Tibial artery (tissue), 4 donors: ENCODE measurements at regions not wholly inside any gene's neighbourhood (a gene's known extent, or its start where the extent isn't known, plus 50 kb on each side); places are given as distances from the start of the nearest gene placed in this dataset.
"Not testable (repeated sequence)": the region's sequence is repeated elsewhere in the genome, so short reads cannot be mapped to it uniquely, and the experiment has no call there.

Experiments used
- DNase-seq, 2 donors: peaks; one replicate each; pipeline ENCODE4 v3.0.0-alpha.2; 2019
- H3K27ac ChIP-seq, 2 donors: fragments of 200-600 bp; sonication (generic) in 1 of 2; 1 replicate in 1 of 2; 2 replicates in 1 of 2; pipeline ENCODE4 v1.5.1; 2018 to 2019; ENCODE audit warnings: mild to moderate bottlenecking in 1 of 2
- H3K27me3 ChIP-seq, 2 donors: fragments of 200-600 bp; sonication (generic) in 1 of 2; one replicate each; pipeline versions ENCODE4 v1.5.1 to v1.6.0; 2016 to 2019
- H3K36me3 ChIP-seq, 3 donors: fragments of 200-600 bp; sonication (generic) in 2 of 3; one replicate each; pipeline ENCODE4 v1.5.1; 2016 to 2019; ENCODE audit warnings: mild to moderate bottlenecking in 2 of 3
- H3K4me1 ChIP-seq, 4 donors: fragments of 200-600 bp; sonication (generic) in 2 of 4; 1 replicate in 3 of 4; 2 replicates in 1 of 4; pipeline ENCODE4 v1.5.1; 2016 to 2019
- H3K4me3 ChIP-seq, 2 donors: fragments of 200-600 bp; sonication (generic) in 1 of 2; 1 replicate in 1 of 2; 2 replicates in 1 of 2; pipeline ENCODE4 v1.5.1; 2018 to 2019; ENCODE audit warnings: mild to moderate bottlenecking in 2 of 2
- H3K9me3 ChIP-seq, 3 donors: fragments of 200-600 bp; sonication (generic) in 1 of 3; one replicate each; pipeline ENCODE4 v1.5.1; 2016 to 2019
- CTCF ChIP-seq, 2 experiments: fragments of 200-600 bp in 1 of 2; fragments of 450-650 bp in 1 of 2; IDR thresholded peaks; one replicate each; pipeline ENCODE4 v1.5.1; 2017 to 2019; ENCODE audit warnings: antibody characterized with exemption in 2 of 2, mild to moderate bottlenecking in 1 of 2, moderate library complexity in 1 of 2
- intact Hi-C: fragments of 100-400 bp; cut with DNase I; formaldehyde crosslinking; loops from one replicate; pipeline ENCODE4 v1.15.0; 2023; ENCODE audit warnings: low total_unique reads

GRCh38 chr21:17118638-17119384 lies 394.0 kb upstream of the CXADR start:
- Histone ChIP-seq H3K4me3 (no peak overlapping the region), H3K27me3 (no peaks in the 10 kb centered on the region), H3K27ac (no peak overlapping the region), H3K36me3 (no peaks in the 10 kb centered on the region), H3K4me1 (no peaks in the 10 kb centered on the region), H3K9me3 (no peaks in the 10 kb centered on the region)
- TF ChIP-seq CTCF (IDR thresholded peaks at IDR 0.05): no peak
- intact Hi-C loops: no loop called here
- peak in 1 of 2 donors; percentile 59 for DNase-seq

- Histone ChIP-seq H3K9me3 (no peaks in the 10 kb centered on the region), H3K4me3 (no peak overlapping the region), H3K27me3 (no peaks in the 10 kb centered on the region), H3K4me1 (no peaks in the 10 kb centered on the region), H3K36me3 (no peaks in the 10 kb centered on the region), H3K27ac (no peak overlapping the region)
- intact Hi-C loops: no loop called here
- no peak for DNase-seq
- no peak for TF ChIP-seq CTCF (IDR thresholded peaks at IDR 0.05)
These were observed 393.2 kb upstream of the CXADR start for GRCh38 chr21:17119466-17120297.

- H3K27me3 ChIP-seq, H3K9me3 ChIP-seq, DNase-seq, H3K4me3 ChIP-seq, intact Hi-C loops, H3K36me3 ChIP-seq, H3K27ac ChIP-seq: not testable (repeated sequence)
- peaks cover 0 to 12% (median 0%) of the 10 kb centered on the region in 4 donors for H3K4me1 ChIP-seq
These were observed 385.4 kb upstream of the CXADR start for GRCh38 chr21:17127395-17127794.

- Histone ChIP-seq H3K27ac (no peak overlapping the region), H3K9me3 (peaks cover 0 to 1% (median 0%) of the 10 kb centered on the region in 3 donors), H3K36me3 (no peaks in the 10 kb centered on the region), H3K27me3 (no peaks in the 10 kb centered on the region), H3K4me1 (peaks cover 0 to 12% (median 0%) of the 10 kb centered on the region in 4 donors), H3K4me3 (no peak overlapping the region)
- TF ChIP-seq CTCF (IDR thresholded peaks at IDR 0.05): no peak
- intact Hi-C loops: no loop called here
- no peak for DNase-seq
These were observed 384.7 kb upstream of the CXADR start for GRCh38 chr21:17128132-17128531.

GRCh38 chr21:17139159-17139558 lies 373.7 kb upstream of the CXADR start:
- intact Hi-C loops, H3K27ac ChIP-seq: not testable (repeated sequence)
- peak overlapping the region in 1 of 2 donors; percentile 8 for H3K4me3 ChIP-seq

GRCh38 chr21:17139696-17140095 lies 373.1 kb upstream of the CXADR start:
- Histone ChIP-seq H3K4me1 (no peaks in the 10 kb centered on the region), H3K9me3 (no peaks in the 10 kb centered on the region), H3K4me3 (peak overlapping the region in 1 of 2 donors; percentile 8), H3K27ac (no peak overlapping the region), H3K36me3 (no peaks in the 10 kb centered on the region), H3K27me3 (no peaks in the 10 kb centered on the region)
- TF ChIP-seq CTCF (IDR thresholded peaks at IDR 0.05): no peak
- no peak for DNase-seq
- intact Hi-C loops: no loop called here

More at GRCh38 chr21:17139159-17139558, 373.7 kb upstream of the CXADR start:
- H3K36me3 ChIP-seq, H3K27me3 ChIP-seq, H3K4me1 ChIP-seq, H3K9me3 ChIP-seq, DNase-seq: not testable (repeated sequence)
